Activated T-helper 17 cell treated with anti-CD3 and anti-CD28 coated beads, Interleukin-2, amount 50 U/mL, for 72 hours (primary cell): ENCODE measurements at regions not wholly inside any gene's neighbourhood (a gene's known extent, or its start where the extent isn't known, plus 50 kb on each side); places are given as distances from the start of the nearest gene placed in this dataset.

Experiments
- ATAC-seq: fragments of 150-1000 bp; cut with Tn5 transposase; replicated peaks from 2 replicates; pipeline ENCODE4 v1.10.0; 2021; ENCODE audit warnings: mild to moderate bottlenecking, moderate library complexity
- H3K27ac Mint-ChIP-seq: one replicate; pipeline ENCODE4 v1.8.0; 2022; ENCODE audit warnings: mixed read lengths
- H3K27me3 Mint-ChIP-seq: one replicate; pipeline ENCODE4 v1.8.0; 2022; ENCODE audit warnings: mixed read lengths
- H3K36me3 Mint-ChIP-seq: one replicate; pipeline ENCODE4 v1.8.0; 2022; ENCODE audit warnings: low read depth, mild to moderate bottlenecking, mixed read lengths
- H3K4me1 Mint-ChIP-seq: one replicate; pipeline ENCODE4 v1.8.0; 2022; ENCODE audit warnings: mixed read lengths
- H3K4me3 Mint-ChIP-seq: one replicate; pipeline ENCODE4 v1.8.0; 2022; ENCODE audit warnings: mild to moderate bottlenecking, mixed read lengths
- H3K9me3 Mint-ChIP-seq: one replicate; pipeline ENCODE4 v1.8.0; 2022; ENCODE audit warnings: mixed read lengths

DNA sequence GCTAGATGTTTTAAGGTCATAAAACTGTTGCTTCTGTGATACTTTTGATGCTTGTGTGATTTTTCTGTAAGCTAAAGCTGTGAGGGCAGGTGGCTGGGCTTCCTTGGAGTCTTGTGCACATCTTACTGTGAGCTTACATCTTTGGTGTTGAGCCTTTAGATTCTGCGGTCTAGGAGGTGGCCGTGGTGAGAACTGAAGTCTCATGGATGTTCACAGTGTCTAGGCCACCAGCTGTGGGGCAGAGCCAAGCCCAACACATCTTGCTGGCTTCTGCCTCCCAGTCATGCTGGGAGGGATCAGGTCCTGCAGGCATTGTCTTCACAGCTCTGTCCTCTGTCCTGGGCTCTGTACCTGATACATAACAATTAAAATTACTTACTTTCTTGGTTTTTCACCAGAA, 219.7 kb upstream of the HS6ST1 start:
- no peak overlapping the region for H3K4me3 Mint-ChIP-seq
- H3K9me3 Mint-ChIP-seq, result no peaks in the 10 kb centered on the region
- H3K27me3 Mint-ChIP-seq, result peaks cover 8% of the 10 kb centered on the region
- no peak overlapping the region for H3K27ac Mint-ChIP-seq
- ATAC-seq, result no peak
- no peaks in the 10 kb centered on the region for H3K4me1 Mint-ChIP-seq
- no peaks in the 10 kb centered on the region for H3K36me3 Mint-ChIP-seq

DNA sequence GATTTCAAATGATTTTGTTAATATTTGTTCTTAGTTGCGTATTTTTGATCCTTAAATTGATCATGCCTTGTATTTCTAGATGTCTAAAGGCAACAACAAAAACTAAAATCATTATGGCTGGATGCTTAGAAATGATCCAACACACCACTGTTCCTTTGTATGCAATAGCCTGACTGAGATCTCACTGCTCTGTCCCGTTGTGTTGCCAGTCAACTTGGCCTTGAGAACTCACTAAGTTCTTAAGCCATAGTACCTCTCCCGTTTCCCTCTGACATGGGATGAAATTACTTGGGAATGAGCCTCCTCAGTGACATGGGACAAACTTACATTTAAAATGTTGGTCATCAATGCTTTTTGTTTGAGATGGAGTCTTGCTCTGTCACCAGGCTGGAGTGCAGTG, 222.0 kb upstream of the HS6ST1 start:
- Mint-ChIP-seq H3K9me3 (no peaks in the 10 kb centered on the region), H3K4me3 (no peak overlapping the region), H3K4me1 (no peaks in the 10 kb centered on the region), H3K27ac (no peak overlapping the region), H3K27me3 (peaks cover 6% of the 10 kb centered on the region), H3K36me3 (no peaks in the 10 kb centered on the region)
- no peak for ATAC-seq

DNA sequence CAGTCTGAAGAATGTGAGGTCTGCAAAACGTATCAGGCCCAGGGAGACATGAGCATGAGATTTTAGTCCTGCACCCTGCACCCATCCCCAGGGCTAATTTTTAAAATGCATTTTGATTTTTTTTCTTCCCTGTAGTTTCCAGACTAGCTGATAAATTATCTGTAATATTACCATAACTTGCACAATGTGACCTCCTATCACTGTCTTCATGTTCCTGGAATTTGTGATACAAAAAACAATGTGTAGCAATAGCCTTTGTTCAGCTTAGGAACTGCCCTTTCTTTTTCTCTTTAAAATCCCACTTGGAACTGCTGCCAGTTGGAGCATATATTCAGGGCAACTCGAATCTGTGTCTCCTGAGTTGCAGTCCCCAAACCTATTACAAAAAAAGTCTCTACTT, 222.8 kb upstream of the HS6ST1 start:
- no peaks in the 10 kb centered on the region for H3K36me3 Mint-ChIP-seq
- H3K4me1 Mint-ChIP-seq, result no peaks in the 10 kb centered on the region

DNA sequence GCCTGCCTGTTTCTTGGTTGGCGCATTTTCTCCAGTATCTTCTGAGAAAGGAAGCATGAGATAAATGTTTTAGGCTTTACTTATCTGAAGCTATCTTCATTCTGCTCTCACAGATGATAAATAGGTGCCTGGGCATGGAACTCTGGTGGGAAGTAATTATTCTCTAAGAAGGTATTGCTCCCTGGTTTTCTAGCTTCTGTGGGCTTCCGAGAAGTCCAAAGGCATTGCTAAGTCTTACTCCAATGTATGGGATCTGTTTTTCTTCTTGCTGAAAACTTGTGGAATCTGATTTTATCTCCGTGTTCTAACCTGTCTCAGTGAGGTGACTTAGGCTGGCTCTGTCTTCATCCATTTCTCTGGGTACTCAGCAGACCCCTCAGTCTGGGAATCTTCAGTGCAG, 224.4 kb upstream of the HS6ST1 start:
- Mint-ChIP-seq H3K27ac (no peak overlapping the region), H3K36me3 (no peaks in the 10 kb centered on the region), H3K4me3 (no peak overlapping the region), H3K27me3 (peaks cover 11% of the 10 kb centered on the region), H3K4me1 (no peaks in the 10 kb centered on the region), H3K9me3 (no peaks in the 10 kb centered on the region)
- ATAC-seq, result no peak

More for the DNA sequence above, 222.8 kb upstream of the HS6ST1 start:
- no peak for ATAC-seq
- peaks cover 7% of the 10 kb centered on the region for H3K27me3 Mint-ChIP-seq
- H3K9me3 Mint-ChIP-seq, result no peaks in the 10 kb centered on the region
- no peak overlapping the region for H3K27ac Mint-ChIP-seq
- H3K4me3 Mint-ChIP-seq, result no peak overlapping the region

DNA sequence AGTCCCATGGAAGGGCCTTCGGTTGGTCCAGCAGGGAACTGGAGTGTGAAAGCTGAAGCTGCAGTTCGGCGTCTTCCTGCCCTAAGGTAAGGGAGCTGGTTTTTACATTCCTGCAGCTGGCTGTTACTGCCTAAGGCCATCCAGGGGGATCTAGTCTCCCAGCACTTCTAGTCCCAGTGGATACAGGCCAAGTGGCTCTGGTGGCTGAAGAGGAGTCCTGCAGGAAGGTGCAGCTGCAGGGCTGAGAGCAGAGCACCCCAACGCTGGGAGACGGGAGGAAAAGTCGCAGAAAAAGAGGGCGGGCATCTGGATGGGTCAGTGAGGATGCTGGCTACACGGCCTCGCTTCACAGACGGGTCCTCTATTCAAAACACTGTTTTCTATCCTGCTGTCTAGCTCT, 225.0 kb upstream of the HS6ST1 start:
- Mint-ChIP-seq H3K27ac (no peak overlapping the region), H3K4me1 (no peaks in the 10 kb centered on the region), H3K27me3 (peaks cover 11% of the 10 kb centered on the region), H3K36me3 (no peaks in the 10 kb centered on the region), H3K9me3 (no peaks in the 10 kb centered on the region), H3K4me3 (no peak overlapping the region)
- no peak for ATAC-seq

DNA sequence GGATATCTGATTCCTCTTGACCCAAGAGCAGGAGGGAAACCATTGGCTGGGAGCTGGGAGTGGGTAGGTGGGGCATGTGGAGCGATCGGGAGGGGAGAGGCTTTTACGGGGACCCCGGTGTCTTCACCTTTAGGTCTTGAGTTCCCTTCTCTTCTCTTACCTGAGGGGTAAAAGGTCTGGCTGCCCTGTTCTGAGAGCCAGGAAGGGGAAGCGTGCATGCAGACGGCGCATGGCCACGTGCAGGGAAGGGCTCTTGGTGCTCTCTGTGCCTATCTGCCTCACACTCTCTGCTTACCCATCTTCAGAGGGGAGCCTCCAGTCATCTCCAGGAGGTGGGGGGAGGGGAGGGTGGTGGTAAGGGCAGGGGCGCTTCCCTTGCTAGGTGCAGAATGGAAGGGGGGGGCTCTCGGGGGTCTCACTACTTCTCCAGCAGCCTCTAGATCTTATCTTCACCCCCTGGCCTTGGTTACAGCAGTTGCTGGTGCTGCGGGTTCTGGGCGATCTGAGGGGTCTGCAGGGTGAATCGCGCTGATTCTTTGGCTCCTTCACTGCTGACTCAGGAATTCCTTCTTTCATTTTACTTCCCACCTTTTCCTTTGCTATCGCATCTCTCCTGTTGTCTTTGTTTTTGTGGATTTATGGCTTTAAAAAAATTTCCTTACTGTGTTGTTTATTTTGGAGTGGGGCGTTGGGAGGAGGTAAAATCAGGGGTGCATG, 225.8 kb upstream of the HS6ST1 start:
- H3K4me3 Mint-ChIP-seq, result no peak overlapping the region
- ATAC-seq, result no peak
- no peaks in the 10 kb centered on the region for H3K36me3 Mint-ChIP-seq
- no peak overlapping the region for H3K27ac Mint-ChIP-seq
- no peaks in the 10 kb centered on the region for H3K9me3 Mint-ChIP-seq
- H3K27me3 Mint-ChIP-seq, result peaks cover 11% of the 10 kb centered on the region
- H3K4me1 Mint-ChIP-seq, result no peaks in the 10 kb centered on the region

DNA sequence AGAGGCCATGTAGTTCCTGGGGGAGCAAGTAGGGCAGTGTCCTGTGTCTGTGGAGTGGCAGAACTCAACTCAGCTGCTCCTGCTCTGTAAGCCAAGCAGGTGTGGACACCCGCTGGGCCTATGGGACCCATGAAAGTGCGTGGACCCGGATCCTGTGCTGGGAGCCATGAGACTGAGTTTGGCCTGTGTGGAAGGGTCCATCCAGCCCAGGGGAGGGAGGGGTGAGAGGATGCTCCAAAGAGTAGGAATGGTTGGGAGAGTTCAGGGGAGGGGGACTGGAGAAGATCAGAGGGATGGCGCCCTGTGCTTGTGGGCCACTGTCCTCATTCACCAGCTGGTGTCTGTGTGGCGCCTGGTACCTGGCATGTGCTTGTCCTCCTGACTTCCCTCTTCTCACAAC, 226.4 kb upstream of the HS6ST1 start:
- H3K4me1 Mint-ChIP-seq, result no peaks in the 10 kb centered on the region
- no peak overlapping the region for H3K27ac Mint-ChIP-seq
- no peaks in the 10 kb centered on the region for H3K36me3 Mint-ChIP-seq
- no peaks in the 10 kb centered on the region for H3K9me3 Mint-ChIP-seq
- ATAC-seq, result no peak
- peaks cover 11% of the 10 kb centered on the region for H3K27me3 Mint-ChIP-seq
- no peak overlapping the region for H3K4me3 Mint-ChIP-seq

DNA sequence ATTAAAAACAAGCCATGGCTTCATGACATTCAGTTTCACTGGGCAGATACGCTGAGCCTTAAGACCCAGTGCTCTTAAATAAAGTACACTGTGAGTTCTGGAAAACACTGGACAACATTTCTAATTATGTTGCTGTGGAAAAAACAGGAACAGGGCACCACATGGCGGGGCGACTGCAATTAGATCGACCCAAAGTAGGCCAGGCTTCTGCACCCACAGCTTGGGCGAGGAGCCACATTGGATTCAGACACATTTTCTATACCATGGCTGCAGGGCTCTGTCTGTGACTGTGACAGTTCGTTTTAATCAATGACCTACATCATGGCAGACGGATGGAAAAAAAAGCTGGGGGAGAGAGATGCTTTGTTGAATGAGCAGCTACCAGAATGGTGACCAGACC, 227.2 kb upstream of the HS6ST1 start:
- ATAC-seq, result no peak
- no peak overlapping the region for H3K27ac Mint-ChIP-seq
- H3K36me3 Mint-ChIP-seq, result no peaks in the 10 kb centered on the region
- H3K9me3 Mint-ChIP-seq, result no peaks in the 10 kb centered on the region
- H3K4me1 Mint-ChIP-seq, result no peaks in the 10 kb centered on the region
- no peak overlapping the region for H3K4me3 Mint-ChIP-seq
- H3K27me3 Mint-ChIP-seq, result peaks cover 11% of the 10 kb centered on the region

DNA sequence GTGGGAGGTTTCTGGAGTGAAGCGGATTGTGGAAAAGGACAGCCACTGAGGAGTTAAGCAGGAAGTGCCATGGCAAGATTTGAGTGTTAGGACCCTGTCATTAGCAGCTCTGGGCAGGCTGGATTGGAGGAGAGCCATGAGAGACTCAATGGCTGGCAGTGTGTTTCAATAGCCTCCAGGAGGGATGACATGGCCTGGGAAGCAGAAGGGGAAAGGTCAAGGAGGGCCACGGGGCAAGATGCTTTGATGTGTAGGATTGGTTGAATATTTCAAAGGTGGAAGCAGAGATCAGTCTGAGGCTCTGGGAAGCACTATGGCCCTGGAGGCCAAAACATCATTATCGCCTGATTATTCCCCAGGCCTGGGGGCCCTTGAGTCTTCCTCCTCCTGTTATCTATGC, 229.0 kb upstream of the HS6ST1 start:
- H3K27ac Mint-ChIP-seq, result no peak overlapping the region
- no peaks in the 10 kb centered on the region for H3K4me1 Mint-ChIP-seq
- H3K9me3 Mint-ChIP-seq, result no peaks in the 10 kb centered on the region
- peaks cover 11% of the 10 kb centered on the region for H3K27me3 Mint-ChIP-seq
- no peak overlapping the region for H3K4me3 Mint-ChIP-seq
- no peaks in the 10 kb centered on the region for H3K36me3 Mint-ChIP-seq
- ATAC-seq, result no peak

DNA sequence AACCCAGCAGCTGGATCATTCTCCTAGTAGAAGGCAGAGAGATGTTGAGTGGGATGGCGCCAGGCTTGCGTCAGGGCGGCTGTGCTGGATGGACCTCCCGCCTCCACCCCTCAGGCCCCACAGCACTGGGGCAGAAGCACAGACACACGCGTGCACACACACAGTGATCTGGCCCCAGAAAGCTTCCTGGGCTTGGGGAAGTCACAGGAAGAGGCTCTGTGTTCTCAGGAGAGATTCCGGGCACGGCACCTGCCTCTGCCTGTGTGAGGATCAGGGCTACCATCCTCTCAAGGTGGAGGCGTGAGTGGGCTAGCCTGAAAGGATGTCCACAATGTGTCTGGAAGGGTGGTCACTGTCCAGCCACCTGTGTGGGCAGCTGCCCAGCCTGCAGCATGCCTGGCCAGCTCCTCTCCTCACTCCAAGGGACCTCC, 229.8 kb upstream of the HS6ST1 start:
- Mint-ChIP-seq H3K4me1 (no peaks in the 10 kb centered on the region), H3K36me3 (no peaks in the 10 kb centered on the region), H3K27ac (no peak overlapping the region), H3K9me3 (no peaks in the 10 kb centered on the region), H3K27me3 (peaks cover 11% of the 10 kb centered on the region), H3K4me3 (no peak overlapping the region)
- ATAC-seq, result no peak

DNA sequence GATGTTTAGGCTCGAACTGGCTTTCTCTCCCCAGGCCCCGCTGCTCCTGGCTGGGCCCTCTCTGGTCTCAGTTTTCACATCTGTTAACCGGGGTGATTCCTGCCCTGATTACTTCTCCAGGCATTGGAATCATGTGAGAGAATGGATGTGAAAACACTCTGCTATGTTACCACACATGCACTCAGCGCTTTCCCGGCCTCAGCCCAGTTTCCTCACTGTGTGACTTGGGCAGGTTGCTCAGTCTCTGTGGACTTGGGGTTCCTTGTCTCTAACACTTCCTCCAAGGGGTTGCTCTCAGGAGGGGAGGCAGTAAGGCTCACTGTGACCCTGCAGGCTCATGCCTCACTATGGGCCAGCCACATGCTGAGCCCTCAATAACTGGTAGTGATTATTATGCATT, 230.4 kb upstream of the HS6ST1 start:
- Mint-ChIP-seq H3K4me3 (no peak overlapping the region), H3K27me3 (peaks cover 11% of the 10 kb centered on the region), H3K4me1 (no peaks in the 10 kb centered on the region), H3K27ac (no peak overlapping the region), H3K9me3 (no peaks in the 10 kb centered on the region), H3K36me3 (no peaks in the 10 kb centered on the region)
- ATAC-seq, result no peak

DNA sequence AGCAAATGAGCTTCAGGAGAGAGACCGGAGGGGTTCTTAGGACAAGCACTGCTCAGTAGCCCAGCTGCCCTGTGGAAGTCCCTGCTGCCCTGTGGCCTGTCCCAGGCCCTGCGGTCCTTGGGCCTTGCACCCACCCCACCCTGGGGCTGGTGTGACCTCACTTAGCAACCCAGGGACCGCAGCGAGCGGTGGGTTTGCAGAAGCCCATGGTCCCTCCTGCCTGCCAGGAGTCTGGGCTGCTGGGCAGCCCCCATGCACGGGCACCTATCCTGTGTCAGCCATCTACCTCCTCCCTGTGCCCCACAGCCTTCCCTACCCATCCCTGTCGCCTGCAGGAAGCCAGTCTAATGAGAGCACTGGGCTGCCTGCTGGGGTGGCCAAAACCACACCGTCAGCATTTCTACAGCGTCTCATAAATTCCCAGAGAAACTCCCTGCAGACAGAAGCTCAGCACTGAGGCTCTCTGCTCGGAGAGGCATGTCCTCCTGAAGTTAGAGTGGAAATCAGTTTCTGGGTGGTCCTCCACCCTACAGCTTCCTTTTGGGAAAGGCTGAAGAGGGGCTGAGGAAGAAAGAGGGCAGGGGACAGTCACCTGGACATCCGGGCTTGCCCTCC, 231.1 kb upstream of the HS6ST1 start:
- no peak overlapping the region for H3K27ac Mint-ChIP-seq
- no peaks in the 10 kb centered on the region for H3K4me1 Mint-ChIP-seq
- no peak overlapping the region for H3K4me3 Mint-ChIP-seq
- peaks cover 11% of the 10 kb centered on the region for H3K27me3 Mint-ChIP-seq
- H3K36me3 Mint-ChIP-seq, result no peaks in the 10 kb centered on the region
- H3K9me3 Mint-ChIP-seq, result no peaks in the 10 kb centered on the region
- no peak for ATAC-seq

DNA sequence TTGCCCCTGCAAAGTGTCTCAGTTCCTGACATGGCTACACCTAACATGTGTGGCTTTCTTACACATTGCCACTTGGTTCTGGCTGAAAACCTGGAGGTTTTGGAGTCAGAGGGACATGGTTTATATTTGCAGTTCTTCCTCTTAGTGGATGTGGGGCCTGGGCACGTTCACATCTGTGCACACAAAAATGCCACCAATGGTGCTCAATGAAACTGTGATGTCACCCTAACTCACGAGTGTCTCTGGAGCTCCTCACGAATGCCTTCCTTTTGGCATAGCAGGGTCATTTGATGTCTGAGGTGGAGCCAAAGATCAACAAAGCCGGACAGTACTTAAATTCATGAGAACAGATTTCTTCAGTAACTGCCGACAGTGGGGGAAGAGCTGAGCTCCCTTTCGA, 231.7 kb upstream of the HS6ST1 start:
- ATAC-seq, result no peak
- Mint-ChIP-seq H3K27ac (no peak overlapping the region), H3K4me3 (no peak overlapping the region), H3K27me3 (peaks cover 11% of the 10 kb centered on the region), H3K36me3 (no peaks in the 10 kb centered on the region), H3K4me1 (no peaks in the 10 kb centered on the region), H3K9me3 (no peaks in the 10 kb centered on the region)

DNA sequence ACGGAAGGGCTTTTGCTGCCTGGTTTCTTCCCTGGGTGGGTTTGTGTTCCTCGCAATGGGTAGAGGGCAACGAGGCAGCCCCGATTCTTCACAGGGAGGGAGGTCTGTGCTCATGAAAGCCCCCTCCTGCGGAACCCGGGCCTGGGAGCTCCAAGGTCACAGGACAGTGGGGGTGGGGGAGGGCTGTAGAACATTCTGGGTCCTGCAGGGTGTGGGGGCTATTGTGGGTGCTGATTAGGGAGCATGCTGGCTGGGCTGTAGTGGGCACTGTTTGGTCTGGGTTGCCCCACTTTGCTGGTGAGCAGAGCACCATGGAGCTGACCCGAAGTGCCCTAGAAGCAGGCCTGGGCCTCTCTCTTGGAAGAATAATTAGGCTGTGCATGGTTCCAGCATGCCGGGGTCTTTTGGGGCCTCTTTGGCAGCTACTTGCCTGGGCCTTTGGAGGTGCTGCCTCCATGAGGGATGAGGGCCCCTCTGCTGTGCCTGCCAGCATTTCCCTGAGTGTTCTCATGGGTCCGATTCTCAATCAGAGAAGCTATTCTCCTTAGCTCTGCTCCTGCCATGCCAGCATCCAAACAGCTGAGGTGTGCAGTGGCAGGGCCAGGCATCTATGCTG, 232.2 kb upstream of the HS6ST1 start:
- Mint-ChIP-seq H3K4me3 (no peak overlapping the region), H3K4me1 (no peaks in the 10 kb centered on the region), H3K36me3 (no peaks in the 10 kb centered on the region), H3K27ac (no peak overlapping the region), H3K9me3 (no peaks in the 10 kb centered on the region), H3K27me3 (peaks cover 11% of the 10 kb centered on the region)
- no peak for ATAC-seq

DNA sequence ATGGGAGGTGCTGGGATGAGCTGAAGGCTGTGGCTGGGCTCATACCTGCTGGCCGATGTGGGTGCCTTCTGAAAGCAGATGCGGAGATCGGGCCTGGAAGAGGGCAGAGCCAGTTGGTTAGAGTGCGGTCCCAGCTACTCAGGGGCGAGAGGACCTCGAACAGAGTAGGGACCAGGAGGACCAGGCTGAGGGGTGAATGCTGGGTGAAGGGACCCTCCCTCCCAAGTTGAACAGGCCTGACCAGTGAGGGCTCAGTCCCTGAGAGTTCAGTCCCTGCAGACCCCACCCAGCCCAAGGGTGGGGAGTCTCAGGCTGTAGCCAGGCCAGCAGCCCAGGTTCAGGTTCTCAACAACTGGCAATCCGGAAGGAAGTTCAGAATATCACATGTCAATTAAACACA, 232.8 kb upstream of the HS6ST1 start:
- peaks cover 10% of the 10 kb centered on the region for H3K27me3 Mint-ChIP-seq
- no peaks in the 10 kb centered on the region for H3K4me1 Mint-ChIP-seq
- ATAC-seq, result no peak
- no peaks in the 10 kb centered on the region for H3K9me3 Mint-ChIP-seq
- no peaks in the 10 kb centered on the region for H3K36me3 Mint-ChIP-seq
- no peak overlapping the region for H3K27ac Mint-ChIP-seq
- H3K4me3 Mint-ChIP-seq, result no peak overlapping the region
